Motor neuron (in vitro differentiated cells): ENCODE measurements at regions not wholly inside any gene's neighbourhood (a gene's known extent, or its start where the extent isn't known, plus 50 kb on each side); places are given as distances from the start of the nearest gene placed in this dataset.

Experiments used
- ATAC-seq, 8 experiments: fragments of 200-7000 bp; cut with Tn5 transposase; replicated peaks in 6 of 8; 2 replicates each; pipeline ENCODE4 v1.8.0; 2021; ENCODE audit warnings: mild to moderate bottlenecking in 8 of 8, moderate library complexity in 8 of 8
- H3K27ac ChIP-seq, 2 donors: fragments of 250-450 bp; sonication (Bioruptor Pico); 2 replicates each; pipeline ENCODE4 v1.9.0; 2021; ENCODE audit warnings: antibody characterized with exemption in 2 of 2, mild to moderate bottlenecking in 2 of 2, moderate library complexity in 1 of 2
- H3K4me1 ChIP-seq, 2 donors: fragments of 250-450 bp; sonication (Bioruptor Pico); replicated peaks in 1 of 2; 2 replicates each; pipeline ENCODE4 v1.6.1; 2021; ENCODE audit warnings: antibody characterized with exemption in 2 of 2, mild to moderate bottlenecking in 2 of 2, moderate library complexity in 1 of 2
- H3K4me3 ChIP-seq, 5 donors: fragments of 250-450 bp; sonication (Bioruptor Pico); 2 replicates each; pipeline ENCODE4 v1.9.0; 2021; ENCODE audit warnings: antibody characterized with exemption in 5 of 5, mild to moderate bottlenecking in 5 of 5, moderate library complexity in 4 of 5
- WGBS, 10 experiments: fragments of 450-650 bp; shearing (Covaris generic); methylation state at CpG; one replicate each; pipeline ENCODE4 v1.0.0; 2022; 5-methylcytosine and 5-hydroxymethylcytosine counted together
- in situ Hi-C, 9 experiments: fragments of 400-800 bp; cut with MboI; loops; one replicate each; pipeline ENCODE4 v1.15.0; 2021; ENCODE audit warnings: low sequenced_read_pairs in 9 of 9, low pct_unique_long_range_greater_than_20kb in 2 of 9; ENCODE audit not compliant: unreplicated experiment in 9 of 9

GRCh38 chr1:60141743-60142142 lies 68.2 kb upstream of the C1orf87 start:
- peak in 3 of 8 experiments; percentile 38 to 66 (median 53) for ATAC-seq
- in situ Hi-C loops, result loop anchor here in 1 of 9 experiments (25.0 kb wide), 1 partner anchor 154 kb away; no protein-coding TSS in a partner anchor
- H3K4me3 ChIP-seq, result no peak overlapping the region
- WGBS, 10 experiments, result 33 to 100% (median 85%) methylated on average over 1 of the region's 1 CpG; no CpG with 5 or more reads in 2 of the 10 experiments
- no peak overlapping the region for H3K27ac ChIP-seq
- H3K4me1 ChIP-seq, result peaks cover 5 to 24% of the 10 kb centered on the region in 2 donors

- in situ Hi-C loops, result loop anchor here in 1 of 9 experiments (25.0 kb wide), 1 partner anchor 154 kb away; no protein-coding TSS in a partner anchor
- WGBS, 10 experiments, result 84 to 100% (median 92%) methylated on average over 1 to 4 of the region's 4 CpGs; no CpG with 5 or more reads in 1 of the 10 experiments
- no peak for ATAC-seq
- Histone ChIP-seq H3K4me1 (peaks cover 5 to 24% of the 10 kb centered on the region in 2 donors), H3K4me3 (no peak overlapping the region), H3K27ac (no peak overlapping the region)
These were observed 67.7 kb upstream of the C1orf87 start for GRCh38 chr1:60141276-60141675.

GRCh38 chr1:60137406-60137805 lies 63.8 kb upstream of the C1orf87 start:
- no peak overlapping the region for H3K4me3 ChIP-seq
- ATAC-seq, result no peak
- peaks cover 5 to 15% of the 10 kb centered on the region in 2 donors for H3K4me1 ChIP-seq
- 29 to 88% (median 53%) methylated on average over 1 to 2 of the region's 2 CpGs; no CpG with 5 or more reads in 1 of the 10 experiments for WGBS, 10 experiments
- no peak overlapping the region for H3K27ac ChIP-seq
- in situ Hi-C loops, result loop anchor here in 1 of 9 experiments (25.0 kb wide), 1 partner anchor 150 kb away; no protein-coding TSS in a partner anchor

DNA sequence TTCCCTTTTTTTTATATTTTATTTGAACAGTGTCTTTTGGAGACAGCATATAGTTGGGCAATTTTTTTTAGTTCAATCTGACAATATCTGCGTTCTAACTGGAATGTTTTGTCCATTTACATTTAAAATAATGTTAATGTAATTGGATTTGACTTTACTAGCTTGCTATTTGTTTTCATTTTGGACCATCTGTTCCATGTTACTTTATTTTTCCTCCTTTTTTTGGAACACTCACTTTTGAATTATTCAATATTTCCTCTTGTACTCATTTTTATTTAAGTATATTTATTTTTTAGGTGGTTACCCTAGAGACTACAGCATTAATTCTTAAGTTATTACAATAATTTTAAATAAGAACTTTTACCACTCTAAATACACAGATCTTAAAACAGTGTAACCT lies 62.8 kb upstream of the C1orf87 start:
- Histone ChIP-seq H3K27ac (no peak overlapping the region), H3K4me3 (no peak overlapping the region), H3K4me1 (peaks cover under 1 to 5% of the 10 kb centered on the region in 2 donors)
- in situ Hi-C loops, result loop anchor here in 1 of 9 experiments (25.0 kb wide), 1 partner anchor 149 kb away; no protein-coding TSS in a partner anchor
- ATAC-seq, result no peak
- WGBS, 10 experiments, result 0 to 85% (median 66%) methylated on average over 1 of the region's 1 CpG; no CpG with 5 or more reads in 1 of the 10 experiments

DNA sequence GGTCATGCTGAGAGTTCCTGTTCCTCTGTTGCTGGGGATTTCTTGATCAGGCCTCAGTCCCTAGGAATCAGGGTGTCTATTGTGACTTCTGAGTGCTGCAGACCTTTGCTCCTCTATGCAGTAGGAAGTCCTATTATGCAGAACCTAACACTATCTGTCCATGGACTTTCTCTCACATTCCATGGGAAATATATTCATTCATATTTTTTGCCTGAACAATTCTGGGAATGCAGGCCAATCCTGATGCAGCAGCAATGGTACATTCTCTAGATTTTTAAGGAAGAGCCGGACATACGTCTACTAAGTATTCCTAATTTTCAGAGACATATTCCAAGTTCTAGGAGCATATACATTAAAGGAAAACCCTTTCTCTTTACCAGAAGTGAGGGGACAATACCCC lies 61.1 kb upstream of the C1orf87 start:
- Histone ChIP-seq H3K4me1 (no peaks in the 10 kb centered on the region), H3K4me3 (no peak overlapping the region), H3K27ac (no peak overlapping the region)
- ATAC-seq, result no peak
- 100% methylated on average over 2 of the region's 2 CpGs; no CpG with 5 or more reads in 6 of the 10 experiments for WGBS, 10 experiments
- in situ Hi-C loops, result loop anchor here in 1 of 9 experiments (25.0 kb wide), 1 partner anchor 147 kb away; no protein-coding TSS in a partner anchor

DNA sequence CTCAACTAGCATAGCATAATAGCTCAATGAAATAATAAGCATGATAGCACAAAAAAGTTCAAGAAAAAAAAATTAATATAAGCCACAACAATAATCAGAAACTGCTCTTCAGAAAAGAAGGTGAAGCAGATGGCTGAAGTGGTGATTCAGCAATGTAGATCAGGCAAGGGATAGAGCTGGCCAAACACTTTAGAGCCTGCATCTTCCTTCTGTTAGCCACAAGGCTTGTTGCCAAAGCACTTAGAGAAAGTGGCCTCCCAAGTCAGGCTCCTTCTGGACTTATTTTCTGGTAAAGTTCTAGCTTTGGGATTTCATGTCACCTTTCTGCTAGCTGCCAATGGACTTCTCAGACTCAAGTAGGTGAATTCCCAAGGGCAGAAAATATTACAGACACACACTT lies 60.3 kb upstream of the C1orf87 start:
- no peaks in the 10 kb centered on the region for H3K4me1 ChIP-seq
- no peak overlapping the region for H3K27ac ChIP-seq
- ATAC-seq, result peak in 3 of 8 experiments; percentile 34 to 76 (median 74)
- no peak overlapping the region for H3K4me3 ChIP-seq
- in situ Hi-C loops, result loop anchor here in 1 of 9 experiments (25.0 kb wide), 1 partner anchor 147 kb away; no protein-coding TSS in a partner anchor

GRCh38 chr1:60133000-60133673 lies 59.6 kb upstream of the C1orf87 start:
- peak in 3 of 8 experiments; percentile 46 to 88 (median 84) for ATAC-seq
- Histone ChIP-seq H3K4me1 (no peaks in the 10 kb centered on the region), H3K27ac (no peak overlapping the region), H3K4me3 (no peak overlapping the region)
- WGBS, 10 experiments, result 0 to 95% (median 81%) methylated on average over 1 to 9 of the region's 9 CpGs
- in situ Hi-C loops, result loop anchor here in 1 of 9 experiments (25.0 kb wide), 1 partner anchor 146 kb away; no protein-coding TSS in a partner anchor

DNA sequence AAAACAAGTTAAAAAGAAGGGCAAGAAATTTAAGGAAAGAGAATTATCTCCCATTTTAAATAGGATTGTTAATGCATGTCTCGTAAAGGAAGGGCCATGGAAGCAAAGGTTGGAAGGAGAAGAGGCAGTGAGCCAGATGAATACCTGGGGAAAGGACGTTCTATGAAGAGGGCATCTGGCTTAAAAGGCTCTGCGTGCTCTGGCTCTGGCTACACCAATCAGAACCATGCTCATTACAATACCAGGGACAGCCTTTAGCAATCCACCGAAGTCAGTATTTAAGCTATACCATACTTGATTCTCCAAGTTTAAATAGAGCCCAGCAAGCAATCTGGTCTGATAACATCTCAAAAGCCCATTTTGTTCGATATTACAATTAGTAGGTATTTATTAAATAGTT lies 58.5 kb upstream of the C1orf87 start:
- no peak for ATAC-seq
- Histone ChIP-seq H3K4me3 (no peak overlapping the region), H3K4me1 (no peaks in the 10 kb centered on the region), H3K27ac (no peak overlapping the region)
- 67 to 99% (median 82%) methylated on average over 2 to 5 of the region's 5 CpGs; no CpG with 5 or more reads in 1 of the 10 experiments for WGBS, 10 experiments
- in situ Hi-C loops, result loop anchor here in 1 of 9 experiments (25.0 kb wide), 1 partner anchor 145 kb away; no protein-coding TSS in a partner anchor

- 29 to 100% (median 84%) methylated on average over 1 to 3 of the region's 3 CpGs; no CpG with 5 or more reads in 1 of the 10 experiments for WGBS, 10 experiments
- Histone ChIP-seq H3K4me3 (no peak overlapping the region), H3K4me1 (no peaks in the 10 kb centered on the region), H3K27ac (no peak overlapping the region)
- no peak for ATAC-seq
- in situ Hi-C loops, result loop anchor here in 1 of 9 experiments (25.0 kb wide), 1 partner anchor 143 kb away; no protein-coding TSS in a partner anchor
These were observed 57.1 kb upstream of the C1orf87 start for GRCh38 chr1:60130703-60131102.

GRCh38 chr1:60129911-60130310 lies 56.3 kb upstream of the C1orf87 start:
- in situ Hi-C loops, result loop anchor here in 1 of 9 experiments (25.0 kb wide), 1 partner anchor 143 kb away; no protein-coding TSS in a partner anchor
- 20 to 83% (median 76%) methylated on average over 1 to 4 of the region's 4 CpGs for WGBS, 10 experiments
- no peak overlapping the region for H3K27ac ChIP-seq
- ATAC-seq, result no peak
- H3K4me3 ChIP-seq, result no peak overlapping the region
- no peaks in the 10 kb centered on the region for H3K4me1 ChIP-seq

- H3K4me1 ChIP-seq, result no peaks in the 10 kb centered on the region
- H3K27ac ChIP-seq, result no peak overlapping the region
- 27 to 74% (median 55%) methylated on average over 1 to 3 of the region's 3 CpGs for WGBS, 10 experiments
- in situ Hi-C loops, result loop anchor here in 1 of 9 experiments (25.0 kb wide), 1 partner anchor 139 kb away; no protein-coding TSS in a partner anchor
- no peak overlapping the region for H3K4me3 ChIP-seq
- ATAC-seq, result peak in 1 of 8 experiments; percentile 27
These were observed 53.2 kb upstream of the C1orf87 start for GRCh38 chr1:60126723-60127122.
